ENCODE measurements at regions not wholly inside any gene's neighbourhood (a gene's known extent, or its start where the extent isn't known, plus 50 kb on each side); places are given as distances from the start of the nearest gene placed in this dataset. TPM values are rescaled to one million over a fixed set of nuclear protein-coding genes. Genes with fewer than 3 reads are reported as not detected.

DNA sequence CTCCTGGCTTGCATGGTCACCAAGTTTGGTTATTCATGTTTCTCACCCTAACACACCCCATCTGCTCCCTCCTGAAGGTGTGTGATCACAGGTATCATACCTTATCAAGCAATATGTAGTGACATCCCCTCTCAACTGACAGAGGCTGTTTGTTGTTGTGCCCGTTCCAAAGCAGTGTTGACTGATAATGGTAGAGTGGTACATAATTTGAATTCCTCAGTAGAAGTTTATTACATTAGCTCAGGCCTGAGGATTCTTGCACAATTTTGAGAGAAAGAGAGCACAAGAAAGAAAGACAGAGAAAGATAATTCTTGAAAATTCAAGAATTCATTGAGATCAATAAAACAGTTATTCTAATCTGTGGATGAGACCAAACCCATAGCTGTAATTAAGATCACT lies 69.1 kb upstream of the SATB1 start:
- no peak for DNase-seq (ENCODE audit: low spot score in 2 of 2)
- TF ChIP-seq POLR2A (IDR thresholded peaks at IDR 0.05), result no peak
- TF ChIP-seq EP300 (IDR thresholded peaks at IDR 0.05), result no peak
- TF ChIP-seq, protein P1, sequence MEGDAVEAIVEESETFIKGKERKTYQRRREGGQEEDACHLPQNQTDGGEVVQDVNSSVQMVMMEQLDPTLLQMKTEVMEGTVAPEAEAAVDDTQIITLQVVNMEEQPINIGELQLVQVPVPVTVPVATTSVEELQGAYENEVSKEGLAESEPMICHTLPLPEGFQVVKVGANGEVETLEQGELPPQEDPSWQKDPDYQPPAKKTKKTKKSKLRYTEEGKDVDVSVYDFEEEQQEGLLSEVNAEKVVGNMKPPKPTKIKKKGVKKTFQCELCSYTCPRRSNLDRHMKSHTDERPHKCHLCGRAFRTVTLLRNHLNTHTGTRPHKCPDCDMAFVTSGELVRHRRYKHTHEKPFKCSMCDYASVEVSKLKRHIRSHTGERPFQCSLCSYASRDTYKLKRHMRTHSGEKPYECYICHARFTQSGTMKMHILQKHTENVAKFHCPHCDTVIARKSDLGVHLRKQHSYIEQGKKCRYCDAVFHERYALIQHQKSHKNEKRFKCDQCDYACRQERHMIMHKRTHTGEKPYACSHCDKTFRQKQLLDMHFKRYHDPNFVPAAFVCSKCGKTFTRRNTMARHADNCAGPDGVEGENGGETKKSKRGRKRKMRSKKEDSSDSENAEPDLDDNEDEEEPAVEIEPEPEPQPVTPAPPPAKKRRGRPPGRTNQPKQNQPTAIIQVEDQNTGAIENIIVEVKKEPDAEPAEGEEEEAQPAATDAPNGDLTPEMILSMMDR (IDR thresholded peaks at IDR 0.05), result no peak
- no peak overlapping the region for H3K27ac ChIP-seq
- no peaks in the 10 kb centered on the region for H3K4me1 ChIP-seq
- H3K4me3 ChIP-seq, result no peak overlapping the region
- H3K9me3 ChIP-seq, result no peaks in the 10 kb centered on the region
- WGBS, 2 donors, result 76 to 85% methylated on average over 1 of the region's 1 CpG
- H3K36me3 ChIP-seq, result no peaks in the 10 kb centered on the region
- no peaks in the 10 kb centered on the region for H3K27me3 ChIP-seq

DNA sequence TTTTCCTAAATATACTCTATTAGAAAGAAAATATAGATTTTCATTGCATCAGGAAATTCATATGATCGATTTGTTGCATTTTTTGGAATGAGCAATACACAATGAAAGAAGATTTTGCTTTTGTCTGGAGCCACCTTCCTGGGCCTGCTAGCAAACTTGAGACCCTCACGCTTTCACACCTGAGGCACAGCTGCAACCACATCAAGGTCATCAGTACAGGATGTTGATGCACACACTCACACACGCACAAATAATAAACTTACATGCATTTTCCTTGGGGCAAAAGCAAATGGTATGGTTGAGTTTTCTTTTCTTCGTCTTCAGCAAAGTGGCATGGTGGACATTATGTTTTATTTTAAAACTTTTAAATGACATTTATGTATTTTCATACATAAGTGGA lies 64.8 kb upstream of the SATB1 start:
- Histone ChIP-seq H3K4me3 (no peak overlapping the region), H3K27me3 (no peaks in the 10 kb centered on the region), H3K36me3 (no peaks in the 10 kb centered on the region), H3K9me3 (peaks cover 0 to 10% (median 0%) of the 10 kb centered on the region in 4 donors), H3K4me1 (no peaks in the 10 kb centered on the region), H3K27ac (no peak overlapping the region)
- WGBS, 2 donors, result 89 to 97% methylated on average over 4 of the region's 4 CpGs
- TF ChIP-seq EP300 (IDR thresholded peaks at IDR 0.05) (no peak), POLR2A (IDR thresholded peaks at IDR 0.05) (no peak)
- DNase-seq (ENCODE audit: low spot score in 2 of 2), result no peak

DNA sequence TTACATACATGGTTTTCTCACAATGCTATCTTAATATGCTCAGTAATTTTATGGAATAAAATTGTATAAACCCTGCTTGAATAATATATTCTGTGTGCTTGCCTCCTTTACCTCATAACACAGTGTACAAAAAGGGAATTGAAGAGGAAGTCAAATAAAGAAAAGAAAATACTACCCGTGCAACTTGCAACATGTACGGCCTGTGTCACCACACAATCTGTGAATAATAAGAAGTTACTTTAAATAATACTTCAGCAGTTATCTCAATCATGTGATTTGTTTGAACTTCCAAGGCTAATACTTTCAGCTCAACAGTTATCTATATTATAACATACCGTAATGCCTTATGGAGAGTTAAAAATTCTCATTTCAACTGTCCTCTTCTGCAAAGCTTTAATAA lies 58.1 kb upstream of the SATB1 start:
- no peak for TF ChIP-seq POLR2A (IDR thresholded peaks at IDR 0.05)
- TF ChIP-seq EP300 (IDR thresholded peaks at IDR 0.05), result no peak
- TF ChIP-seq, protein P1 (IDR thresholded peaks at IDR 0.05), result no peak

DNA sequence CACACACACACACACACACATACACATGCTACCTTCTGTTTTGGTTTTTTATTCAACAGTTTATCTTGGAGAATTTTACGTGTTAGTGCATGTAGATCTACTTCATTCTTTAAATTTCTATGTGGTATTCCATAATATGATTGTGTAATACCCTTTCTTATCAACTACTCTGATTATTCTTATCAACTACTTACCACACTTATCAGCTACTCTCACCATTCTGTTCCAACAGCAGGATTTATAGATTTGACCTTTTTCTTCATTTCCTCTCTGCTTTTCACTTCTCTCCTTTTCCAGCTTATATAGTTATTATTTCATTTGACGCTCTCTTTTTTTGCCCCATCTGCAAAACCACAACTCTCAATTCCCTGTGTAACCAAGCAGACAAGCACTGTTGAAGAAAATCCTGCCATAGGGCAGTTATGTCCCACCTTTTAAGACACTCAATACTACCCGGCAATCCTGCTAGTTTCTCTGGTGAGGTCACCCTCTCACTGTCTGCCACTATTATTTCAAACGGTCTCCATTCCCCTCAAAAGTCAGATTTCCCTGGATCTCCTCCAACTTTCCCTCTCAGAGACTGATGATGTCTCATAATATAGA lies 56.9 kb upstream of the SATB1 start:
- Histone ChIP-seq H3K27me3 (no peaks in the 10 kb centered on the region), H3K4me1 (no peaks in the 10 kb centered on the region), H3K9me3 (peaks cover 0 to 17% (median 0%) of the 10 kb centered on the region in 4 donors), H3K36me3 (no peaks in the 10 kb centered on the region), H3K27ac (no peak overlapping the region), H3K4me3 (no peak overlapping the region)
- WGBS, 2 donors, result 46 to 47% methylated on average over 4 of the region's 4 CpGs
- TF ChIP-seq, protein P1 (IDR thresholded peaks at IDR 0.05), result no peak
- TF ChIP-seq EP300 (IDR thresholded peaks at IDR 0.05) (no peak), POLR2A (IDR thresholded peaks at IDR 0.05) (no peak)
- no peak for DNase-seq (ENCODE audit: low spot score in 2 of 2)

More for the DNA sequence above, 58.1 kb upstream of the SATB1 start:
- no peak overlapping the region for H3K4me3 ChIP-seq
- no peak overlapping the region for H3K27ac ChIP-seq
- H3K27me3 ChIP-seq, result no peaks in the 10 kb centered on the region
- no peaks in the 10 kb centered on the region for H3K36me3 ChIP-seq
- H3K9me3 ChIP-seq, result peaks cover 0 to 17% (median 0%) of the 10 kb centered on the region in 4 donors
- WGBS, 2 donors, result 58 to 75% methylated on average over 3 of the region's 3 CpGs
- DNase-seq (ENCODE audit: low spot score in 2 of 2), result no peak
- H3K4me1 ChIP-seq, result no peaks in the 10 kb centered on the region

DNA sequence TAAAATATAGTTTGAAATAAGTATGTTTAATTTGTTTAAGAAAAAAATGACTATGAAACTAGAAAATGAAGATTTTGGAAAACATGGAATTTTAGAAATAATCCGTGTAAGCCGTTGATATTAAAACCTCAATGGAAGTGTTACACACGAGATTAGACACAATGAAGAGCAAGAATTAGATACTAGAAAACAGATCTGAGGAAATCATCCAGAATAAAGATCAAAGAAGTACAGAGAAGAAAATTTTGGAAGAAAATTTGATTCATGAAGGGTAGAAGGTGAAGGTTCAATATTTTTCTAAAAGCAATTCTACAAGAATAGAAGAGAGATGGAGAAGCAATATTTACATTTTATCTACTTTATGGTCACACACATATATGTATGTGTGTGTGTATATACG lies 52.5 kb upstream of the SATB1 start:
- TF ChIP-seq EP300 (IDR thresholded peaks at IDR 0.05), result no peak
- no peak for TF ChIP-seq POLR2A (IDR thresholded peaks at IDR 0.05)
- Histone ChIP-seq H3K9me3 (no peaks in the 10 kb centered on the region), H3K4me1 (no peaks in the 10 kb centered on the region), H3K36me3 (no peaks in the 10 kb centered on the region), H3K27ac (no peak overlapping the region), H3K4me3 (no peak overlapping the region), H3K27me3 (no peaks in the 10 kb centered on the region)
- DNase-seq (ENCODE audit: low spot score in 2 of 2), result no peak
- 47% methylated on average over 4 of the region's 4 CpGs for WGBS, 2 donors

Small RNAs in the stretch of these regions (small RNA-seq; reads per million reads assigned to genes)
- not detected for gene RNU6-138P
